Trophoblast cell (in vitro differentiated cells and primary cell): ENCODE measurements at regions not wholly inside any gene's neighbourhood (a gene's known extent, or its start where the extent isn't known, plus 50 kb on each side); places are given as distances from the start of the nearest gene placed in this dataset.

ENCODE experiments used
- DNase-seq, 2 donors: peaks; one replicate each; pipeline ENCODE4 v3.0.0-alpha.2; 2016
- H2AFZ ChIP-seq: 2 replicates; pipeline ENCODE4 v1.6.1; 2013; ENCODE audit warnings: low read length, moderate library complexity, mild to moderate bottlenecking; ENCODE audit not compliant: insufficient read depth, poor library complexity
- H2AK5ac ChIP-seq: 2 replicates; pipeline ENCODE4 v1.6.1; 2013; ENCODE audit warnings: mild to moderate bottlenecking, low read length
- H2BK120ac ChIP-seq: 2 replicates; pipeline ENCODE4 v1.6.1; 2013; ENCODE audit warnings: low read length, mild to moderate bottlenecking, moderate library complexity; ENCODE audit not compliant: insufficient read depth, poor library complexity
- H2BK12ac ChIP-seq: 2 replicates; pipeline ENCODE4 v1.6.1; 2013; ENCODE audit warnings: mild to moderate bottlenecking, low read length, moderate library complexity
- H2BK5ac ChIP-seq: 2 replicates; pipeline ENCODE4 v1.6.1; 2013; ENCODE audit warnings: low read length, low read depth, moderate library complexity, mild to moderate bottlenecking; ENCODE audit not compliant: poor library complexity
- H3K14ac ChIP-seq: 2 replicates; pipeline ENCODE4 v1.6.1; 2013; ENCODE audit warnings: mild to moderate bottlenecking, low read length
- H3K18ac ChIP-seq: 2 replicates; pipeline ENCODE4 v1.6.1; 2013; ENCODE audit warnings: mild to moderate bottlenecking, low read length
- H3K23ac ChIP-seq: 2 replicates; pipeline ENCODE4 v1.6.1; 2013; ENCODE audit warnings: low read length
- H3K27ac ChIP-seq: 2 replicates; pipeline ENCODE4 v1.5.1; 2013; ENCODE audit warnings: low read depth, mild to moderate bottlenecking, inconsistent platforms, low read length, moderate library complexity
- H3K27me3 ChIP-seq: 2 replicates; pipeline ENCODE4 v1.6.1; 2013; ENCODE audit warnings: inconsistent platforms, mild to moderate bottlenecking, low read length, moderate library complexity; ENCODE audit not compliant: insufficient read depth
- H3K36me3 ChIP-seq, 2 experiments: 1 replicate in 1 of 2; 2 replicates in 1 of 2; pipeline ENCODE4 v1.6.1; 2013; ENCODE audit warnings: low read length in 2 of 2, mild to moderate bottlenecking in 2 of 2, moderate library complexity in 1 of 2; ENCODE audit not compliant: insufficient read depth in 2 of 2, control insufficient read depth in 1 of 2
- H3K4ac ChIP-seq: 2 replicates; pipeline ENCODE4 v1.6.1; 2013; ENCODE audit warnings: low read depth, mild to moderate bottlenecking, low read length, moderate library complexity
- H3K4me1 ChIP-seq, 2 experiments: 1 replicate in 1 of 2; 2 replicates in 1 of 2; pipeline ENCODE4 v1.6.1; 2013; ENCODE audit warnings: low read length in 2 of 2, mild to moderate bottlenecking in 2 of 2, moderate library complexity in 1 of 2; ENCODE audit not compliant: insufficient read depth in 2 of 2, control insufficient read depth in 1 of 2
- H3K4me2 ChIP-seq: 2 replicates; pipeline ENCODE4 v1.6.1; 2013; ENCODE audit warnings: inconsistent platforms, mild to moderate bottlenecking, low read length, moderate library complexity
- H3K4me3 ChIP-seq: 2 replicates; pipeline ENCODE4 v1.5.1; 2013; ENCODE audit warnings: mild to moderate bottlenecking, low read depth, low read length, inconsistent platforms
- H3K79me1 ChIP-seq: one replicate; pipeline ENCODE4 v1.6.1; 2013; ENCODE audit warnings: low read length
- H3K79me2 ChIP-seq: 2 replicates; pipeline ENCODE4 v1.6.1; 2013; ENCODE audit warnings: low read length, mild to moderate bottlenecking; ENCODE audit not compliant: control insufficient read depth, insufficient read depth, poor library complexity
- H3K9ac ChIP-seq: 2 replicates; pipeline ENCODE4 v1.6.1; 2013; ENCODE audit warnings: mild to moderate bottlenecking, low read length
- H3K9me3 ChIP-seq: 2 replicates; pipeline ENCODE4 v1.6.1; 2013; ENCODE audit warnings: low read depth, mild to moderate bottlenecking, control low read depth, inconsistent platforms, low read length; ENCODE audit not compliant: insufficient read depth
- H4K12ac ChIP-seq: 2 replicates; pipeline ENCODE4 v1.6.1; 2013; ENCODE audit warnings: low read depth, mild to moderate bottlenecking, low read length, moderate library complexity
- H4K8ac ChIP-seq: 2 replicates; pipeline ENCODE4 v1.6.1; 2013; ENCODE audit warnings: low read depth, mild to moderate bottlenecking, low read length, moderate library complexity
- H4K91ac ChIP-seq: one replicate; pipeline ENCODE4 v1.6.1; 2013; ENCODE audit warnings: low read depth, mild to moderate bottlenecking, low read length, moderate library complexity
- WGBS: extraction: QIAGEN DNeasy Blood & Tissue Kit; methylation state at CpG from one replicate; pipeline ENCODE4 v1.1.7; 2013; ENCODE audit warnings: missing lambda C conversion rate; ENCODE audit not compliant: insufficient read length, insufficient coverage; ENCODE audit errors: extremely low coverage; 5-methylcytosine and 5-hydroxymethylcytosine counted together

GRCh38 chr1:60569189-60569588, 495.6 kb upstream of the C1orf87 start:
- no peaks in the 10 kb centered on the region for H3K79me2 ChIP-seq
- H3K9me3 ChIP-seq: no peaks in the 10 kb centered on the region
- H3K36me3 ChIP-seq: no peaks in the 10 kb centered on the region
- no peak overlapping the region for H4K8ac ChIP-seq
- no peak overlapping the region for H3K27ac ChIP-seq
- no peaks in the 10 kb centered on the region for H3K27me3 ChIP-seq
- H2AFZ ChIP-seq: no peak overlapping the region
- no peak overlapping the region for H3K4me3 ChIP-seq
- H3K4ac ChIP-seq: no peak overlapping the region
- DNase-seq: peak; percentile 76 to 92
- H3K9ac ChIP-seq: no peak overlapping the region
- no CpG with 5 or more reads among the region's 2 CpGs for WGBS
- no peak overlapping the region for H4K12ac ChIP-seq
- no peak overlapping the region for H4K91ac ChIP-seq
- no peak overlapping the region for H3K4me2 ChIP-seq
- H3K4me1 ChIP-seq: no peaks in the 10 kb centered on the region
- H3K23ac ChIP-seq: no peak overlapping the region
- H3K14ac ChIP-seq: no peak overlapping the region
- no peak overlapping the region for H3K18ac ChIP-seq
- no peak overlapping the region for H2BK12ac ChIP-seq
- H2BK120ac ChIP-seq: no peak overlapping the region
- no peak overlapping the region for H2BK5ac ChIP-seq
- H2AK5ac ChIP-seq: no peak overlapping the region
- H3K79me1 ChIP-seq: no peaks in the 10 kb centered on the region

- Histone ChIP-seq H4K91ac (no peak overlapping the region), H3K4me2 (no peak overlapping the region), H3K9ac (no peak overlapping the region), H3K4me1 (no peaks in the 10 kb centered on the region), H3K14ac (no peak overlapping the region), H2BK12ac (no peak overlapping the region), H2BK5ac (no peak overlapping the region), H3K36me3 (no peaks in the 10 kb centered on the region), H3K27me3 (no peaks in the 10 kb centered on the region), H3K23ac (no peak overlapping the region), H4K12ac (no peak overlapping the region), H3K27ac (no peak overlapping the region), H4K8ac (no peak overlapping the region), H3K18ac (no peak overlapping the region), H2AK5ac (no peak overlapping the region), H3K4ac (no peak overlapping the region), H3K79me2 (no peaks in the 10 kb centered on the region), H3K4me3 (no peak overlapping the region), H3K79me1 (no peaks in the 10 kb centered on the region), H2AFZ (no peak overlapping the region), H3K9me3 (no peaks in the 10 kb centered on the region), H2BK120ac (no peak overlapping the region)
- DNase-seq: no peak
Measured at GRCh38 chr1:60567256-60567655, 493.7 kb upstream of the C1orf87 start.

- no peaks in the 10 kb centered on the region for H3K4me1 ChIP-seq
- no CpG with 5 or more reads among the region's 2 CpGs for WGBS
- H3K4me3 ChIP-seq: no peak overlapping the region
- no peaks in the 10 kb centered on the region for H3K79me2 ChIP-seq
- H3K4me2 ChIP-seq: no peak overlapping the region
- H3K9me3 ChIP-seq: no peaks in the 10 kb centered on the region
- no peak overlapping the region for H3K9ac ChIP-seq
- H2BK12ac ChIP-seq: no peak overlapping the region
- no peak overlapping the region for H4K12ac ChIP-seq
- H3K79me1 ChIP-seq: no peaks in the 10 kb centered on the region
- no peak overlapping the region for H4K91ac ChIP-seq
- H3K27me3 ChIP-seq: no peaks in the 10 kb centered on the region
- H3K18ac ChIP-seq: no peak overlapping the region
- no peak overlapping the region for H3K23ac ChIP-seq
- no peak overlapping the region for H2BK5ac ChIP-seq
- no peak overlapping the region for H3K27ac ChIP-seq
- no peak overlapping the region for H3K4ac ChIP-seq
- no peaks in the 10 kb centered on the region for H3K36me3 ChIP-seq
- H2BK120ac ChIP-seq: no peak overlapping the region
- H2AFZ ChIP-seq: no peak overlapping the region
- H3K14ac ChIP-seq: no peak overlapping the region
- no peak overlapping the region for H4K8ac ChIP-seq
- no peak overlapping the region for H2AK5ac ChIP-seq
- no peak for DNase-seq
Measured at GRCh38 chr1:60564916-60565750, 491.6 kb upstream of the C1orf87 start.

- H3K9ac ChIP-seq: no peak overlapping the region
- no peak overlapping the region for H2BK5ac ChIP-seq
- H3K36me3 ChIP-seq: no peaks in the 10 kb centered on the region
- no peak overlapping the region for H3K4me2 ChIP-seq
- H3K79me1 ChIP-seq: no peaks in the 10 kb centered on the region
- no peak for DNase-seq
- no peak overlapping the region for H3K18ac ChIP-seq
- H2BK12ac ChIP-seq: no peak overlapping the region
- no peak overlapping the region for H3K23ac ChIP-seq
- no peak overlapping the region for H3K4ac ChIP-seq
- no peak overlapping the region for H2AFZ ChIP-seq
- no peaks in the 10 kb centered on the region for H3K9me3 ChIP-seq
- H3K4me1 ChIP-seq: no peaks in the 10 kb centered on the region
- no peak overlapping the region for H3K4me3 ChIP-seq
- no peak overlapping the region for H2AK5ac ChIP-seq
- no peak overlapping the region for H4K12ac ChIP-seq
- no peaks in the 10 kb centered on the region for H3K27me3 ChIP-seq
- no peak overlapping the region for H3K27ac ChIP-seq
- H4K8ac ChIP-seq: no peak overlapping the region
- no peak overlapping the region for H4K91ac ChIP-seq
- H3K79me2 ChIP-seq: no peaks in the 10 kb centered on the region
- no peak overlapping the region for H2BK120ac ChIP-seq
- WGBS: no CpG with 5 or more reads among the region's 4 CpGs
- H3K14ac ChIP-seq: no peak overlapping the region
Measured at GRCh38 chr1:60563777-60564535, 490.4 kb upstream of the C1orf87 start.
